Endodermal cell (in vitro differentiated cells): ENCODE measurements at regions not wholly inside any gene's neighbourhood (a gene's known extent, or its start where the extent isn't known, plus 50 kb on each side); places are given as distances from the start of the nearest gene placed in this dataset.
A peak's percentile ranks its signal among the peaks of the same experiment; 100 is the strongest.

Source experiments
- DNase-seq: peaks from one replicate; pipeline ENCODE4 v3.0.0-alpha.2; 2017
- H3K27ac ChIP-seq: 2 replicates; pipeline ENCODE4 v1.5.1; 2013; ENCODE audit warnings: mild to moderate bottlenecking, low read depth, low read length, moderate library complexity
- H3K27me3 ChIP-seq: 2 replicates; pipeline ENCODE4 v1.6.1; 2013; ENCODE audit warnings: mild to moderate bottlenecking, low read length, moderate library complexity; ENCODE audit not compliant: insufficient read depth, control insufficient read depth, poor library complexity, severe bottlenecking
- H3K36me3 ChIP-seq: 2 replicates; pipeline ENCODE4 v1.7.0; 2013; ENCODE audit warnings: mild to moderate bottlenecking, low read length, moderate library complexity; ENCODE audit not compliant: control insufficient read depth, insufficient read depth
- H3K4me1 ChIP-seq: one replicate; pipeline ENCODE4 v1.7.0; 2013; ENCODE audit warnings: low read length; ENCODE audit not compliant: control insufficient read depth, insufficient read depth
- H3K4me3 ChIP-seq: 2 replicates; pipeline ENCODE4 v1.5.1; 2013; ENCODE audit warnings: mild to moderate bottlenecking, low read length, moderate library complexity
- H3K9ac ChIP-seq: 2 replicates; pipeline ENCODE4 v1.6.1; 2013; ENCODE audit warnings: mild to moderate bottlenecking, low read length, moderate library complexity; ENCODE audit not compliant: poor library complexity, severe bottlenecking; ENCODE audit errors: extremely low read depth
- H3K9me3 ChIP-seq: 2 replicates; pipeline ENCODE4 v1.6.1; 2013; ENCODE audit warnings: mild to moderate bottlenecking, low read length, moderate library complexity; ENCODE audit not compliant: control insufficient read depth
- H3K27ac Mint-ChIP-seq: 2 replicates; pipeline ENCODE4 v1.8.0; 2020; ENCODE audit warnings: mixed read lengths
- H3K27me3 Mint-ChIP-seq: 2 replicates; pipeline ENCODE4 v1.8.0; 2021; ENCODE audit warnings: mild to moderate bottlenecking, mixed read lengths; ENCODE audit not compliant: insufficient read depth
- H3K36me3 Mint-ChIP-seq: 2 replicates; pipeline ENCODE4 v1.8.0; 2020; ENCODE audit warnings: low read depth, mixed read lengths
- H3K4me1 Mint-ChIP-seq: 2 replicates; pipeline ENCODE4 v1.8.0; 2020; ENCODE audit warnings: mixed read lengths
- H3K4me3 Mint-ChIP-seq: 2 replicates; pipeline ENCODE4 v1.8.0; 2020; ENCODE audit warnings: mild to moderate bottlenecking, moderate library complexity, mixed read lengths
- H3K9me3 Mint-ChIP-seq: 2 replicates; pipeline ENCODE4 v1.8.0; 2020; ENCODE audit warnings: mild to moderate bottlenecking, mixed read lengths
- CTCF ChIP-seq: fragments of 200-600 bp; sonication (generic); conservative IDR thresholded peaks from 2 replicates; pipeline ENCODE4 v1.5.0; 2021; ENCODE audit warnings: antibody characterized with exemption, mild to moderate bottlenecking
- WGBS, 2 experiments: methylation state at CpG; one replicate each; pipeline versions ENCODE4 v1.1.5 to v1.1.7; 2013; ENCODE audit warnings: missing lambda C conversion rate in 2 of 2, mixed read lengths in 1 of 2; ENCODE audit not compliant: insufficient coverage in 1 of 2, insufficient read length in 1 of 2; 5-methylcytosine and 5-hydroxymethylcytosine counted together

- H3K27me3 Mint-ChIP-seq = peaks cover 4% of the 10 kb centered on the region
- H3K36me3 ChIP-seq = no peaks in the 10 kb centered on the region
- no peak overlapping the region for H3K27ac Mint-ChIP-seq
Measured at GRCh38 chr7:32150039-32150438, 79.8 kb upstream of the PDE1C start.

GRCh38 chr7:32147546-32148268 is 77.5 kb upstream of the PDE1C start:
- peaks cover 11% of the 10 kb centered on the region for H3K9me3 ChIP-seq
- H3K4me1 ChIP-seq = no peaks in the 10 kb centered on the region
- peaks cover 19% of the 10 kb centered on the region for H3K27me3 Mint-ChIP-seq
- no peak overlapping the region for H3K4me3 ChIP-seq
- H3K9ac ChIP-seq = no peak overlapping the region
- no peaks in the 10 kb centered on the region for H3K36me3 Mint-ChIP-seq
- peaks cover 9% of the 10 kb centered on the region for H3K9me3 Mint-ChIP-seq
- WGBS, 2 experiments = 82% methylated on average over 1 of the region's 1 CpG; no CpG with 5 or more reads in 1 of the 2 experiments
- DNase-seq = no peak
- no peak overlapping the region for H3K4me3 Mint-ChIP-seq
- H3K36me3 ChIP-seq = no peaks in the 10 kb centered on the region
- TF ChIP-seq CTCF = peak; percentile 24
- H3K27ac ChIP-seq = no peak overlapping the region
- peaks cover 12% of the 10 kb centered on the region for H3K27me3 ChIP-seq
- peaks cover 5% of the 10 kb centered on the region for H3K4me1 Mint-ChIP-seq
- H3K27ac Mint-ChIP-seq = no peak overlapping the region

More at GRCh38 chr7:32150039-32150438, 79.8 kb upstream of the PDE1C start:
- Mint-ChIP-seq H3K4me1 (peaks cover 5% of the 10 kb centered on the region), H3K9me3 (peaks cover 9% of the 10 kb centered on the region), H3K4me3 (no peak overlapping the region), H3K36me3 (no peaks in the 10 kb centered on the region)
- WGBS, 2 experiments = 89 to 100% methylated on average over 3 of the region's 3 CpGs
- no peaks in the 10 kb centered on the region for H3K27me3 ChIP-seq
- peaks cover 11% of the 10 kb centered on the region for H3K9me3 ChIP-seq
- no peak overlapping the region for H3K27ac ChIP-seq
- TF ChIP-seq CTCF = no peak
- no peak overlapping the region for H3K9ac ChIP-seq
- no peak overlapping the region for H3K4me3 ChIP-seq
- no peaks in the 10 kb centered on the region for H3K4me1 ChIP-seq
- no peak for DNase-seq

- no peak overlapping the region for H3K27ac ChIP-seq
- H3K9me3 ChIP-seq = peaks cover 11% of the 10 kb centered on the region
- no peaks in the 10 kb centered on the region for H3K36me3 ChIP-seq
- 89 to 96% methylated on average over 2 of the region's 2 CpGs for WGBS, 2 experiments
- peaks cover 5% of the 10 kb centered on the region for H3K9me3 Mint-ChIP-seq
- peaks cover 12% of the 10 kb centered on the region for H3K27me3 ChIP-seq
- H3K9ac ChIP-seq = no peak overlapping the region
- no peaks in the 10 kb centered on the region for H3K4me1 ChIP-seq
- no peak for DNase-seq
- H3K27ac Mint-ChIP-seq = no peak overlapping the region
- H3K27me3 Mint-ChIP-seq = peaks cover 28% of the 10 kb centered on the region
- H3K4me3 Mint-ChIP-seq = no peak overlapping the region
- H3K4me1 Mint-ChIP-seq = peaks cover 5% of the 10 kb centered on the region
- TF ChIP-seq CTCF = no peak
- H3K36me3 Mint-ChIP-seq = no peaks in the 10 kb centered on the region
- no peak overlapping the region for H3K4me3 ChIP-seq
Measured at GRCh38 chr7:32145911-32146310, 75.7 kb upstream of the PDE1C start.
